ENCODE measurements at regions not wholly inside any gene's neighbourhood (a gene's known extent, or its start where the extent isn't known, plus 50 kb on each side); places are given as distances from the start of the nearest gene placed in this dataset.

GRCh38 chr10:52918714-52919305 is 146.2 kb upstream of the MBL2 start:
- TF ChIP-seq CTCF (optimal IDR thresholded peaks at IDR 0.05 in 1 of 3, IDR thresholded peaks at IDR 0.05 in 1 of 3, conservative IDR thresholded peaks at IDR 0.05 in 1 of 3; ENCODE audit: extremely low read depth in 1 of 3, insufficient read depth in 2 of 3, low read length in 3 of 3) = no peak
- TF ChIP-seq EZH2 (IDR thresholded peaks at IDR 0.05; ENCODE audit: low read length) = no peak
